GM12878 (cell line): ENCODE measurements at regions not wholly inside any gene's neighbourhood (a gene's known extent, or its start where the extent isn't known, plus 50 kb on each side); places are given as distances from the start of the nearest gene placed in this dataset.

ENCODE experiments used
- ATAC-seq: fragments of 200-7000 bp; cut with Tn5 transposase; 3 replicates; pipeline ENCODE4 v1.9.1; 2020; ENCODE audit warnings: mild to moderate bottlenecking, moderate library complexity
- BruUV-seq: library from RNA; stranded (reverse); fragments of 400-500 nt; replicated peaks from 2 replicates; lab custom pipeline; 2021; lab: Mats Ljungman, UMichigan
- CTCF ChIA-PET: fragments of 300-600 bp; sonication (Branson Sonifier 250); formaldehyde crosslinking; extraction: SDS; loops from one replicate; lab custom pipeline; 2021; ENCODE audit warnings: inconsistent platforms; lab: Yijun Ruan, JAX
- POLR2A ChIA-PET: fragments of 350-600 bp; formaldehyde crosslinking; extraction: SDS; loops from one replicate; lab custom pipeline; 2021; ENCODE audit warnings: inconsistent platforms; lab: Charles Lee
- RAD21 ChIA-PET: fragments of 300-600 bp; sonication (Branson Sonifier 250); formaldehyde crosslinking; loops from one replicate; lab custom pipeline; 2023; ENCODE audit warnings: antibody characterized with exemption; ENCODE audit not compliant: unreplicated experiment; lab: Charles Lee
- SMC1A ChIA-PET: fragments of 300-600 bp; sonication (Branson Sonifier 250); formaldehyde crosslinking; loops from one replicate; lab custom pipeline; 2023; ENCODE audit not compliant: unreplicated experiment, uncharacterized antibody; lab: Charles Lee
- DNase-seq: peaks from one replicate; pipeline ENCODE4 v3.0.0-alpha.2; 2011; ENCODE audit warnings: low read depth, low spot score
- FAIRE-seq: peaks from 3 replicates; lab custom pipeline; 2011; peaks lifted over from hg19 to GRCh38; lab: Jason Lieb, UNC
- H2AFZ ChIP-seq: 2 replicates; pipeline ENCODE4 v1.6.0; 2011; ENCODE audit warnings: low read depth, low read length, control low read depth; ENCODE audit not compliant: control insufficient read depth
- H3K27ac ChIP-seq: 2 replicates; pipeline ENCODE4 v1.5.1; 2011; ENCODE audit warnings: control low read depth; ENCODE audit not compliant: control insufficient read depth, insufficient read depth
- H3K27me3 ChIP-seq, 2 experiments: replicated peaks in 1 of 2; 2 replicates each; pipeline versions ENCODE4 v1.6.0 to v1.6.1; 2011; ENCODE audit warnings: low read length in 1 of 2; ENCODE audit not compliant: control insufficient read depth in 2 of 2, insufficient read depth in 2 of 2
- H3K36me3 ChIP-seq, 2 experiments: 2 replicates each; pipeline ENCODE4 v1.5.1; 2011; ENCODE audit warnings: low read length in 1 of 2; ENCODE audit not compliant: control insufficient read depth in 2 of 2, insufficient read depth in 2 of 2
- H3K4me1 ChIP-seq: 2 replicates; pipeline ENCODE4 v1.6.1; 2011; ENCODE audit warnings: mild to moderate bottlenecking, low read length, moderate library complexity, mixed read lengths; ENCODE audit not compliant: control insufficient read depth, insufficient read depth
- H3K4me2 ChIP-seq: 2 replicates; pipeline ENCODE4 v1.6.0; 2011; ENCODE audit warnings: control low read depth; ENCODE audit not compliant: control insufficient read depth, insufficient read depth
- H3K4me3 ChIP-seq: fragments of 200-600 bp; sonication (generic); 2 replicates; pipeline ENCODE4 v1.5.1; 2016
- H3K79me2 ChIP-seq: 2 replicates; pipeline ENCODE4 v1.6.0; 2011; ENCODE audit warnings: low read length; ENCODE audit not compliant: control insufficient read depth, insufficient read depth
- H3K9ac ChIP-seq: 2 replicates; pipeline ENCODE4 v1.8.0; 2011; ENCODE audit warnings: low read length, control low read depth, mixed read lengths; ENCODE audit not compliant: control insufficient read depth, insufficient read depth
- H3K9me3 ChIP-seq: replicated peaks from 3 replicates; pipeline ENCODE4 v1.5.1; 2011; ENCODE audit warnings: mild to moderate bottlenecking, low read length; ENCODE audit not compliant: control insufficient read depth, insufficient read depth
- H4K20me1 ChIP-seq: 2 replicates; pipeline ENCODE4 v1.6.0; 2011; ENCODE audit not compliant: control insufficient read depth, insufficient read depth
- BHLHE40 ChIP-seq, 2 experiments: fragments of 450-650 bp in 1 of 2; IDR thresholded peaks; 2 replicates each; pipeline ENCODE4 v1.6.1; 2011 to 2017; ENCODE audit warnings: low read depth in 2 of 2, borderline replicate concordance in 1 of 2, improper control_type of control experiment in 1 of 2, low read length in 1 of 2, mild to moderate bottlenecking in 1 of 2
- CBX5 ChIP-seq: sonication (generic); IDR thresholded peaks from 2 replicates; pipeline ENCODE4 v1.6.1; 2016; ENCODE audit warnings: low read depth, moderate library complexity, mild to moderate bottlenecking, inconsistent platforms
- EP300 ChIP-seq, 2 experiments: fragments of 150-350 bp in 1 of 2; IDR thresholded peaks; 2 replicates each; pipeline ENCODE4 v1.6.1; 2011 to 2012; ENCODE audit warnings: low read depth in 2 of 2, low read length in 2 of 2, borderline replicate concordance in 1 of 2, improper control_type of control experiment in 1 of 2, inconsistent platforms in 1 of 2; ENCODE audit not compliant: control insufficient read depth in 1 of 2
- MTA3 ChIP-seq: IDR thresholded peaks from 2 replicates; pipeline ENCODE4 v1.6.1; 2012; ENCODE audit warnings: low read length, inconsistent platforms, borderline replicate concordance
- PML ChIP-seq: IDR thresholded peaks from 2 replicates; pipeline ENCODE4 v1.6.1; 2012; ENCODE audit warnings: low read length, inconsistent platforms
- in situ Hi-C: fragments of 300-500 bp; cut with MboI; formaldehyde crosslinking; loops from 9 replicates; pipeline ENCODE4 v1.14.3; 2018; ENCODE audit warnings: mixed read lengths
- intact Hi-C: fragments of 100-400 bp; cut with micrococcal nuclease; formaldehyde crosslinking; loops from one replicate; pipeline ENCODE4 v1.14.2; 2022; ENCODE audit not compliant: unreplicated experiment
- TF ChIP-seq, protein P1 (sequence below): fragments of 450-650 bp; formaldehyde crosslinking; IDR thresholded peaks from 2 replicates; pipeline ENCODE4 v1.5.0; 2022; ENCODE audit warnings: mild to moderate bottlenecking, missing genetic modification characterization

DNA sequence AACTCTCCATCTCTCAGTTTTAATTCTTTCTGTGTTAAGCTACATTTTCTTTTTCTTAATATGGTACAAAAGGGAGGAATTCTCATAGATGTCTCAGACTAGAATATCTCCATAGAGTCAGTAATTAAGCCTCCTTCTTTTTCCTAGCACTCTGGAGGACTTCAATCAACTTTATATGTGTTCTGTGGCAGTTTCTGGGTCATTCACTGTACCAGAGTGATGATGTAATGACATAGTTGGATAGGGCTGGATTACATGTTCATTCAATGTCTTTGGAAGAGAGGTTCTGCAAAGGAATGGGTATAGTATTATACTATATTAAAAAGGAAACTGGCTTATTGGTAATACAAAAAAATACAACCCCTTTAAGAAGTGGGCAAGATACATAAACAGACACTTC, 318.3 kb upstream of the OPRM1 start:
- ATAC-seq: no peak
- intact Hi-C loops: no loop called here
- no peaks in the 10 kb centered on the region for H4K20me1 ChIP-seq
- H3K4me1 ChIP-seq: no peaks in the 10 kb centered on the region
- no TSS peak for BruUV-seq
- H3K4me2 ChIP-seq: no peak overlapping the region
- no peaks in the 10 kb centered on the region for H3K27me3 ChIP-seq
- ChIA-PET RAD21 (no interaction called here), SMC1A (no interaction called here), POLR2A (no interaction called here), CTCF (no interaction called here)
- H3K4me3 ChIP-seq: no peak overlapping the region
- H3K9me3 ChIP-seq: no peaks in the 10 kb centered on the region
- H3K9ac ChIP-seq: no peak overlapping the region
- H3K27ac ChIP-seq: no peak overlapping the region
- H2AFZ ChIP-seq: no peak overlapping the region
- FAIRE-seq: no peak
- no peak for DNase-seq
- TF ChIP-seq MTA3 (no peak), EP300 (IDR thresholded peaks at IDR 0.05; ENCODE audit: borderline replicate concordance in 1 of 2, control insufficient read depth in 1 of 2, low read depth in 2 of 2, low read length in 2 of 2) (no peak), BHLHE40 (IDR thresholded peaks at IDR 0.05; ENCODE audit: borderline replicate concordance in 1 of 2, low read depth in 2 of 2, low read length in 1 of 2) (no peak), CBX5 (no peak), PML (no peak)
- TF ChIP-seq, protein P1, sequence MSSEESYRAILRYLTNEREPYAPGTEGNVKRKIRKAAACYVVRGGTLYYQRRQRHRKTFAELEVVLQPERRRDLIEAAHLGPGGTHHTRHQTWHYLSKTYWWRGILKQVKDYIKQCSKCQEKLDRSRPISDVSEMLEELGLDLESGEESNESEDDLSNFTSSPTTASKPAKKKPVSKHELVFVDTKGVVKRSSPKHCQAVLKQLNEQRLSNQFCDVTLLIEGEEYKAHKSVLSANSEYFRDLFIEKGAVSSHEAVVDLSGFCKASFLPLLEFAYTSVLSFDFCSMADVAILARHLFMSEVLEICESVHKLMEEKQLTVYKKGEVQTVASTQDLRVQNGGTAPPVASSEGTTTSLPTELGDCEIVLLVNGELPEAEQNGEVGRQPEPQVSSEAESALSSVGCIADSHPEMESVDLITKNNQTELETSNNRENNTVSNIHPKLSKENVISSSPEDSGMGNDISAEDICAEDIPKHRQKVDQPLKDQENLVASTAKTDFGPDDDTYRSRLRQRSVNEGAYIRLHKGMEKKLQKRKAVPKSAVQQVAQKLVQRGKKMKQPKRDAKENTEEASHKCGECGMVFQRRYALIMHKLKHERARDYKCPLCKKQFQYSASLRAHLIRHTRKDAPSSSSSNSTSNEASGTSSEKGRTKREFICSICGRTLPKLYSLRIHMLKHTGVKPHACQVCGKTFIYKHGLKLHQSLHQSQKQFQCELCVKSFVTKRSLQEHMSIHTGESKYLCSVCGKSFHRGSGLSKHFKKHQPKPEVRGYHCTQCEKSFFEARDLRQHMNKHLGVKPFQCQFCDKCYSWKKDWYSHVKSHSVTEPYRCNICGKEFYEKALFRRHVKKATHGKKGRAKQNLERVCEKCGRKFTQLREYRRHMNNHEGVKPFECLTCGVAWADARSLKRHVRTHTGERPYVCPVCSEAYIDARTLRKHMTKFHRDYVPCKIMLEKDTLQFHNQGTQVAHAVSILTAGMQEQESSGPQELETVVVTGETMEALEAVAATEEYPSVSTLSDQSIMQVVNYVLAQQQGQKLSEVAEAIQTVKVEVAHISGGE: no peak
- TF ChIP-seq, all 136 proteins: peak for 0
- in situ Hi-C loops: no loop called here
- Histone ChIP-seq H3K36me3 (no peaks in the 10 kb centered on the region), H3K79me2 (no peaks in the 10 kb centered on the region)
